Lower leg skin (tissue), 4 donors: ENCODE measurements at regions not wholly inside any gene's neighbourhood (a gene's known extent, or its start where the extent isn't known, plus 50 kb on each side); places are given as distances from the start of the nearest gene placed in this dataset.
A peak's percentile ranks its signal among the peaks of the same experiment; 100 is the strongest.

Experiments used
- DNase-seq, 2 donors: peaks; one replicate each; pipeline ENCODE4 v3.0.0-alpha.2; 2019; ENCODE audit warnings: low spot score in 2 of 2
- H3K4me3 ChIP-seq: fragments of 200-600 bp; sonication (generic); 2 replicates; pipeline ENCODE4 v1.5.1; 2017; ENCODE audit warnings: mild to moderate bottlenecking, low read depth; ENCODE audit not compliant: poor library complexity, severe bottlenecking
- CTCF ChIP-seq, 3 donors: fragments of 450-650 bp; IDR thresholded peaks; one replicate each; pipeline ENCODE4 v1.5.1; 2016; ENCODE audit warnings: antibody characterized with exemption in 3 of 3, mild to moderate bottlenecking in 3 of 3, moderate library complexity in 2 of 3
- POLR2A ChIP-seq, 2 donors: fragments of 450-650 bp; IDR thresholded peaks; one replicate each; pipeline ENCODE4 v1.6.1; 2016 to 2017; ENCODE audit warnings: antibody characterized with exemption in 2 of 2, mild to moderate bottlenecking in 1 of 2, moderate library complexity in 1 of 2
- WGBS, 2 donors: methylation state at CpG; one replicate each; pipeline ENCODE4 v1.1.5; 2018; 5-methylcytosine and 5-hydroxymethylcytosine counted together
- intact Hi-C: fragments of 100-400 bp; cut with DNase I; formaldehyde crosslinking; loops from one replicate; pipeline ENCODE4 v1.15.0; 2023; ENCODE audit warnings: low total_unique reads

GRCh38 chr14:104315625-104316024 is 177.2 kb downstream of the KIF26A start:
- H3K4me3 ChIP-seq, result no peak overlapping the region
- 82 to 87% methylated on average over 2 of the region's 2 CpGs for WGBS, 2 donors
- TF ChIP-seq POLR2A (IDR thresholded peaks at IDR 0.05) (no peak), CTCF (IDR thresholded peaks at IDR 0.05) (no peak)
- no peak for DNase-seq
- intact Hi-C loops, result no loop called here

- 77 to 78% methylated on average over 11 to 17 of the region's 20 CpGs for WGBS, 2 donors
- TF ChIP-seq POLR2A (IDR thresholded peaks at IDR 0.05) (no peak), CTCF (IDR thresholded peaks at IDR 0.05) (no peak)
- no peak for DNase-seq
- intact Hi-C loops, result no loop called here
- H3K4me3 ChIP-seq, result no peak overlapping the region
Observed at GRCh38 chr14:104316121-104316722, 177.8 kb downstream of the KIF26A start.

GRCh38 chr14:104316723-104317491 is 178.5 kb downstream of the KIF26A start:
- no peak overlapping the region for H3K4me3 ChIP-seq
- 57 to 72% methylated on average over 8 to 11 of the region's 12 CpGs for WGBS, 2 donors
- intact Hi-C loops, result no loop called here
- no peak for TF ChIP-seq CTCF (IDR thresholded peaks at IDR 0.05)
- no peak for TF ChIP-seq POLR2A (IDR thresholded peaks at IDR 0.05)
- DNase-seq, result peak in 1 of 2 donors; percentile 80

GRCh38 chr14:104317492-104317805 is 179.1 kb downstream of the KIF26A start:
- no peak overlapping the region for H3K4me3 ChIP-seq
- 79 to 88% methylated on average over 18 of the region's 18 CpGs for WGBS, 2 donors
- DNase-seq, result no peak
- intact Hi-C loops, result no loop called here
- no peak for TF ChIP-seq POLR2A (IDR thresholded peaks at IDR 0.05)
- TF ChIP-seq CTCF (IDR thresholded peaks at IDR 0.05), result no peak

- 83 to 92% methylated on average over 18 of the region's 18 CpGs for WGBS, 2 donors
- H3K4me3 ChIP-seq, result no peak overlapping the region
- intact Hi-C loops, result no loop called here
- TF ChIP-seq POLR2A (IDR thresholded peaks at IDR 0.05) (no peak), CTCF (IDR thresholded peaks at IDR 0.05) (no peak)
- no peak for DNase-seq
Observed at GRCh38 chr14:104317975-104318557, 179.7 kb downstream of the KIF26A start.
